HL-60 (cell line): ENCODE measurements at regions not wholly inside any gene's neighbourhood (a gene's known extent, or its start where the extent isn't known, plus 50 kb on each side); places are given as distances from the start of the nearest gene placed in this dataset.

Source experiments
- DNase-seq, 2 experiments: peaks; one replicate each; pipeline ENCODE4 v3.0.0-alpha.2; 2010 to 2020; ENCODE audit warnings: low read depth in 1 of 2, low spot score in 1 of 2
- H3K27ac ChIP-seq: fragments of 250-450 bp; sonication (Bioruptor Pico); replicated peaks from 2 replicates; pipeline ENCODE4 v1.5.1; 2020; ENCODE audit warnings: mild to moderate bottlenecking, moderate library complexity
- H3K27me3 ChIP-seq: fragments of 250-450 bp; sonication (Bioruptor Pico); 2 replicates; pipeline ENCODE4 v1.5.1; 2021; ENCODE audit warnings: mild to moderate bottlenecking, moderate library complexity; ENCODE audit not compliant: insufficient read depth, poor library complexity, severe bottlenecking
- H3K4me3 ChIP-seq: replicated peaks from 2 replicates; pipeline ENCODE4 v1.5.1; 2011; ENCODE audit warnings: mild to moderate bottlenecking, control low read depth, low read length; ENCODE audit not compliant: insufficient read depth
- GABPA ChIP-seq: IDR thresholded peaks from 2 replicates; pipeline ENCODE4 v1.6.1; 2012; ENCODE audit warnings: low read depth
- POLR2AphosphoS5 ChIP-seq: IDR thresholded peaks from 2 replicates; pipeline ENCODE4 v1.6.1; 2012; ENCODE audit warnings: low read depth
- SPI1 ChIP-seq: IDR thresholded peaks from 2 replicates; pipeline ENCODE4 v1.6.1; 2012; ENCODE audit warnings: low read depth, mild to moderate bottlenecking, borderline replicate concordance
- TF ChIP-seq, protein P1 (sequence below): IDR thresholded peaks from 2 replicates; pipeline ENCODE4 v1.6.1; 2012; ENCODE audit warnings: low read depth; ENCODE audit not compliant: insufficient replicate concordance
- TF ChIP-seq, protein P2 (sequence below): IDR thresholded peaks from one replicate; pipeline ENCODE4 v1.5.1; 2011; ENCODE audit warnings: low read length, control low read depth, inconsistent platforms; ENCODE audit not compliant: insufficient read depth

DNA sequence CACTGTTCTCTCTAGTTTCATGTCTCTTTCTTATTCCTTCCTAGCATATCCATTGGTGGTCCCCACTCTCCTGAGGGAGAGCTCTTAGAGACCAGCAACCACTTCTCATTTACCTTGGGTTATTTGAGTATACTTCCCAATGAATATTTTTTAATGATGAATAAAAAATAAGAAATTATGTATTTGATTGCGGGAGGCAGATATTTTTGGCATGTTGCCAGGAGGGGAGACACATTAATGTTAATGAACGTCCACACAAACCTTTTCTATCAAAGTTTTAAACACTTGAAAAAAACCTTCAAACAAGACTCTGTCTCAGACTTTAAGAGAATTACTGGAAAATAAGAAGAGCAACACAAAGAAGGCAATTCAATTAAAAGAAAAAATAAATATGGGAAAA lies 260.6 kb upstream of the MAGI2 start:
- Histone ChIP-seq H3K4me3 (no peak overlapping the region), H3K27ac (no peak overlapping the region), H3K27me3 (no peaks in the 10 kb centered on the region)
- no peak for DNase-seq
- no peak for TF ChIP-seq GABPA
- TF ChIP-seq, protein P1, sequence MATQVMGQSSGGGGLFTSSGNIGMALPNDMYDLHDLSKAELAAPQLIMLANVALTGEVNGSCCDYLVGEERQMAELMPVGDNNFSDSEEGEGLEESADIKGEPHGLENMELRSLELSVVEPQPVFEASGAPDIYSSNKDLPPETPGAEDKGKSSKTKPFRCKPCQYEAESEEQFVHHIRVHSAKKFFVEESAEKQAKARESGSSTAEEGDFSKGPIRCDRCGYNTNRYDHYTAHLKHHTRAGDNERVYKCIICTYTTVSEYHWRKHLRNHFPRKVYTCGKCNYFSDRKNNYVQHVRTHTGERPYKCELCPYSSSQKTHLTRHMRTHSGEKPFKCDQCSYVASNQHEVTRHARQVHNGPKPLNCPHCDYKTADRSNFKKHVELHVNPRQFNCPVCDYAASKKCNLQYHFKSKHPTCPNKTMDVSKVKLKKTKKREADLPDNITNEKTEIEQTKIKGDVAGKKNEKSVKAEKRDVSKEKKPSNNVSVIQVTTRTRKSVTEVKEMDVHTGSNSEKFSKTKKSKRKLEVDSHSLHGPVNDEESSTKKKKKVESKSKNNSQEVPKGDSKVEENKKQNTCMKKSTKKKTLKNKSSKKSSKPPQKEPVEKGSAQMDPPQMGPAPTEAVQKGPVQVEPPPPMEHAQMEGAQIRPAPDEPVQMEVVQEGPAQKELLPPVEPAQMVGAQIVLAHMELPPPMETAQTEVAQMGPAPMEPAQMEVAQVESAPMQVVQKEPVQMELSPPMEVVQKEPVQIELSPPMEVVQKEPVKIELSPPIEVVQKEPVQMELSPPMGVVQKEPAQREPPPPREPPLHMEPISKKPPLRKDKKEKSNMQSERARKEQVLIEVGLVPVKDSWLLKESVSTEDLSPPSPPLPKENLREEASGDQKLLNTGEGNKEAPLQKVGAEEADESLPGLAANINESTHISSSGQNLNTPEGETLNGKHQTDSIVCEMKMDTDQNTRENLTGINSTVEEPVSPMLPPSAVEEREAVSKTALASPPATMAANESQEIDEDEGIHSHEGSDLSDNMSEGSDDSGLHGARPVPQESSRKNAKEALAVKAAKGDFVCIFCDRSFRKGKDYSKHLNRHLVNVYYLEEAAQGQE, result no peak
- no peak for TF ChIP-seq SPI1
- no peak for TF ChIP-seq POLR2AphosphoS5
- TF ChIP-seq, protein P2, sequence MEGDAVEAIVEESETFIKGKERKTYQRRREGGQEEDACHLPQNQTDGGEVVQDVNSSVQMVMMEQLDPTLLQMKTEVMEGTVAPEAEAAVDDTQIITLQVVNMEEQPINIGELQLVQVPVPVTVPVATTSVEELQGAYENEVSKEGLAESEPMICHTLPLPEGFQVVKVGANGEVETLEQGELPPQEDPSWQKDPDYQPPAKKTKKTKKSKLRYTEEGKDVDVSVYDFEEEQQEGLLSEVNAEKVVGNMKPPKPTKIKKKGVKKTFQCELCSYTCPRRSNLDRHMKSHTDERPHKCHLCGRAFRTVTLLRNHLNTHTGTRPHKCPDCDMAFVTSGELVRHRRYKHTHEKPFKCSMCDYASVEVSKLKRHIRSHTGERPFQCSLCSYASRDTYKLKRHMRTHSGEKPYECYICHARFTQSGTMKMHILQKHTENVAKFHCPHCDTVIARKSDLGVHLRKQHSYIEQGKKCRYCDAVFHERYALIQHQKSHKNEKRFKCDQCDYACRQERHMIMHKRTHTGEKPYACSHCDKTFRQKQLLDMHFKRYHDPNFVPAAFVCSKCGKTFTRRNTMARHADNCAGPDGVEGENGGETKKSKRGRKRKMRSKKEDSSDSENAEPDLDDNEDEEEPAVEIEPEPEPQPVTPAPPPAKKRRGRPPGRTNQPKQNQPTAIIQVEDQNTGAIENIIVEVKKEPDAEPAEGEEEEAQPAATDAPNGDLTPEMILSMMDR, result no peak

DNA sequence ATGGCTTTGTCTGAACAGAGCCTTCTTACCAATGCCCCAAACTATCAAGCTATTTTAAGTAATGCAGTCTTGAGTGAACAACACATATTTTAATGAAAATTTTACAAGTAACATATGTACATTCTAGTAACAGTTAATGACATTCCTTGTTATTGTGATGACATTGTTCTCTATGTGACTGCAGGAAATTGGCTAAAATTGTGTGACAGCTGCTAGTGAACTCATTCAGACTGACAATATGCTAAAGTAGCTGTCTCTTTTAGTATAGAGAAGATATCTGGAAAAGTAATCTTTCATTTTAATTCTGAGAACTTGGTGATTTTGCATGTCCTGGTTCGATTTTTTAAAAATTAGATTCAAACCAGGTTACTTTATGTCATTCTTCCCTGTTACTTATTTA lies 259.8 kb upstream of the MAGI2 start:
- no peaks in the 10 kb centered on the region for H3K27me3 ChIP-seq
- H3K4me3 ChIP-seq, result no peak overlapping the region
- no peak for DNase-seq
- no peak overlapping the region for H3K27ac ChIP-seq
- no peak for TF ChIP-seq SPI1
- TF ChIP-seq, protein P1, result no peak
- TF ChIP-seq, protein P2, result no peak
- no peak for TF ChIP-seq GABPA
- TF ChIP-seq POLR2AphosphoS5, result no peak

DNA sequence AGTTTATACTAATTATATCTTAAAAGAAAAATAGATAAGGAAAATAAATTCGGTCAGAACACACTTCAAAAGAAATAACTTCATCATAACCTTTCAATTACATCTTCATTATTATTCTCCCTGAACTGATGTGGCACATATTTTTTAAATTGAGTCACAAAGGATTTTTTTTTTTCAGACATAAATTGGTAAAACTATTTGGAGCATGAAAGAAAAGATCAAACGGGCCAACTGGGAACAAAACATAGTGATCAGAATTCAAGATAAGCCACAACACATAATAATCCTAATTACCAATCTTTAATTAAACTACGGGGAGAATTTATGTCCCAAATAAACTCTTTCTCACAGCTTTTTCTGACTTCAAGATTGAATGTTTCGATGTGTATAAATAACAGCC lies 258.2 kb upstream of the MAGI2 start:
- Histone ChIP-seq H3K27me3 (no peaks in the 10 kb centered on the region), H3K27ac (no peak overlapping the region), H3K4me3 (no peak overlapping the region)
- no peak for DNase-seq
- TF ChIP-seq POLR2AphosphoS5 (no peak), SPI1 (no peak), GABPA (no peak)
- TF ChIP-seq, protein P1, result no peak
- TF ChIP-seq, protein P2, result no peak
